ENCODE measurements at regions not wholly inside any gene's neighbourhood (a gene's known extent, or its start where the extent isn't known, plus 50 kb on each side); places are given as distances from the start of the nearest gene placed in this dataset.

- no peak for TF ChIP-seq CTCF (IDR thresholded peaks at IDR 0.05; ENCODE audit: borderline replicate concordance, extremely low read depth, low read length, poor library complexity, severe bottlenecking)
- no peak for TF ChIP-seq EZH2 (IDR thresholded peaks at IDR 0.05; ENCODE audit: borderline replicate concordance, low read depth, low read length, severe bottlenecking)
These were observed 196.0 kb upstream of the SEL1L start for GRCh38 chr14:81729622-81730021.

All from DND-41 (cell line).